ENCODE measurements at regions not wholly inside any gene's neighbourhood (a gene's known extent, or its start where the extent isn't known, plus 50 kb on each side); places are given as distances from the start of the nearest gene placed in this dataset.

DNA sequence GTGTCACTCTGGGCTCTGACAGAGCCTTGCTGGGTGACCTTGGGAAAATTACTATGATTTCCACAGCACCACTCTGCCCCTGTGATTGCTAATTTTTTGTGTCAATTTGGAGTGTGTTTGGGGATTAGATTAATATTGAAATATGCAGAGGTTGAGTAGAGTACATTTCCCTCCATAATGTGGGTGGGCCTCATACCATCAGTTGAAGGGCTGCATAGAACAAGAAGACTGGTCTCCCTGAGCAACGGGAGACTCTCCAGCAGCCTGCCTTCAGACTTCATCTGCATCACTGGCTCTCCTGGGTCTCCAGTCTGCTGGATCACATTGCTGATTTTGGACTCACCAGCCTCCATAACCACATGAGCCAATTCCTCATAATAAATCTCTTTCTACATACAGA, 313.7 kb downstream of the TNS1 start:
- no peak overlapping the region for H3K4me2 ChIP-seq (ENCODE audit: insufficient read depth, low read length, poor library complexity, severe bottlenecking)
- H3K27me3 ChIP-seq (ENCODE audit: control insufficient read depth in 3 of 3, insufficient read depth in 3 of 3, low read depth in 1 of 3, low read length in 3 of 3) = peaks cover 0 to 2% (median 0%) of the 10 kb centered on the region in 3 experiments
- H2BK120ac ChIP-seq (ENCODE audit: low read depth, low read length) = no peak overlapping the region
- no peak overlapping the region for H3K4ac ChIP-seq (ENCODE audit: low read length)
- peaks cover 0 to 4% of the 10 kb centered on the region in 2 donors for H3K4me1 ChIP-seq (ENCODE audit: control insufficient read depth in 2 of 2, insufficient read depth in 1 of 2, low read depth in 1 of 2, low read length in 2 of 2)
- H4K8ac ChIP-seq (ENCODE audit: low read depth, low read length) = no peak overlapping the region
- H3K23ac ChIP-seq (ENCODE audit: low read depth, low read length, poor library complexity) = no peak overlapping the region
- no peak overlapping the region for H3K4me3 ChIP-seq (ENCODE audit: low read length in 2 of 2)
- no peak overlapping the region for H2BK5ac ChIP-seq (ENCODE audit: low read length)
- no peak overlapping the region for H3K27ac ChIP-seq (replicated peaks; ENCODE audit: low read length)
- WGBS, 2 donors (ENCODE audit: extremely low coverage in 2 of 2, insufficient read length in 2 of 2, insufficient replicate concordance in 1 of 2) = no CpG with 5 or more reads among the region's 1 CpG
- H4K91ac ChIP-seq (ENCODE audit: low read depth, low read length, poor library complexity) = no peak overlapping the region
- H2AFZ ChIP-seq (ENCODE audit: low read length) = no peak overlapping the region
- no peak overlapping the region for H2BK15ac ChIP-seq (ENCODE audit: low read length)
- no peaks in the 10 kb centered on the region for H3K79me1 ChIP-seq (ENCODE audit: low read depth, low read length)
- DNase-seq (ENCODE audit: low spot score) = no peak
- no peaks in the 10 kb centered on the region for H3K9me3 ChIP-seq (replicated peaks in 1 of 2; ENCODE audit: control insufficient read depth in 2 of 2, insufficient read depth in 1 of 2, low read depth in 1 of 2, low read length in 2 of 2)
- H2BK12ac ChIP-seq (ENCODE audit: low read length) = no peak overlapping the region
- peaks cover 0 to 2% of the 10 kb centered on the region in 2 donors for H3K36me3 ChIP-seq (replicated peaks in 1 of 2; ENCODE audit: control insufficient read depth in 2 of 2, insufficient read depth in 2 of 2, low read length in 2 of 2)
- no peak overlapping the region for H3K14ac ChIP-seq (ENCODE audit: low read length)
- no peak overlapping the region for H3K18ac ChIP-seq (ENCODE audit: low read length)
- no peak overlapping the region for H2AK5ac ChIP-seq (ENCODE audit: low read depth, low read length)
- H3K9ac ChIP-seq (ENCODE audit: low read depth, low read length, poor library complexity) = no peak overlapping the region

DNA sequence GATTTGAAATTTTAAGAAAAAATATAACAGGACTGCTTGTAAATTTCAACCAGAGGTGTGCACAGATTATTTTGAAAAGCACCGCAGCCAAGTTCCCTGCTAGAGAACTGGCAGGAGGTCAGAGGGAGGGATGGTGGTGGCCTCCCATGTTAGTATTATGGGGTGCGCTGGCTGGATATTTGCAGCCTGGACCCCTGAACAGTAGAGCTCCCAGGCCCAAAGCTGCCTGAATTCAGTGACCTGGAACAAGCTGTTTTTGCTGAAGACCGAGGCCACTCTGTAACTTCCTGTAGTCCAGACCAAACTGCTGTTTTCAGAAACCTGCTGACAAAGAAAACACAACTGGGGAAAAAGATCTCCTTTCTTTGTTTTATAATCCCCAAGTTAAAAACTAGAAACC, 314.3 kb downstream of the TNS1 start:
- H3K4me3 ChIP-seq (ENCODE audit: low read length in 2 of 2) = no peak overlapping the region
- WGBS, 2 donors (ENCODE audit: extremely low coverage in 2 of 2, insufficient read length in 2 of 2, insufficient replicate concordance in 1 of 2) = no CpG with 5 or more reads among the region's 3 CpGs
- H2BK120ac ChIP-seq (ENCODE audit: low read depth, low read length) = no peak overlapping the region
- H4K8ac ChIP-seq (ENCODE audit: low read depth, low read length) = no peak overlapping the region
- no peak overlapping the region for H3K27ac ChIP-seq (replicated peaks; ENCODE audit: low read length)
- no peak for DNase-seq (ENCODE audit: low spot score)
- no peak overlapping the region for H2BK12ac ChIP-seq (ENCODE audit: low read length)
- peaks cover 0 to 4% of the 10 kb centered on the region in 2 donors for H3K4me1 ChIP-seq (ENCODE audit: control insufficient read depth in 2 of 2, insufficient read depth in 1 of 2, low read depth in 1 of 2, low read length in 2 of 2)
- H3K27me3 ChIP-seq (ENCODE audit: control insufficient read depth in 3 of 3, insufficient read depth in 3 of 3, low read depth in 1 of 3, low read length in 3 of 3) = peaks cover 0 to 5% (median 0%) of the 10 kb centered on the region in 3 experiments
- no peak overlapping the region for H3K4me2 ChIP-seq (ENCODE audit: insufficient read depth, low read length, poor library complexity, severe bottlenecking)
- H3K9me3 ChIP-seq (replicated peaks in 1 of 2; ENCODE audit: control insufficient read depth in 2 of 2, insufficient read depth in 1 of 2, low read depth in 1 of 2, low read length in 2 of 2) = no peaks in the 10 kb centered on the region
- no peak overlapping the region for H3K18ac ChIP-seq (ENCODE audit: low read length)
- no peak overlapping the region for H3K9ac ChIP-seq (ENCODE audit: low read depth, low read length, poor library complexity)
- H4K91ac ChIP-seq (ENCODE audit: low read depth, low read length, poor library complexity) = no peak overlapping the region
- no peak overlapping the region for H2BK15ac ChIP-seq (ENCODE audit: low read length)
- peaks cover 0 to 2% of the 10 kb centered on the region in 2 donors for H3K36me3 ChIP-seq (replicated peaks in 1 of 2; ENCODE audit: control insufficient read depth in 2 of 2, insufficient read depth in 2 of 2, low read length in 2 of 2)
- no peak overlapping the region for H3K4ac ChIP-seq (ENCODE audit: low read length)
- H2AK5ac ChIP-seq (ENCODE audit: low read depth, low read length) = no peak overlapping the region
- no peak overlapping the region for H3K14ac ChIP-seq (ENCODE audit: low read length)
- H2AFZ ChIP-seq (ENCODE audit: low read length) = no peak overlapping the region
- H3K79me1 ChIP-seq (ENCODE audit: low read depth, low read length) = no peaks in the 10 kb centered on the region
- no peak overlapping the region for H3K23ac ChIP-seq (ENCODE audit: low read depth, low read length, poor library complexity)
- no peak overlapping the region for H2BK5ac ChIP-seq (ENCODE audit: low read length)

DNA sequence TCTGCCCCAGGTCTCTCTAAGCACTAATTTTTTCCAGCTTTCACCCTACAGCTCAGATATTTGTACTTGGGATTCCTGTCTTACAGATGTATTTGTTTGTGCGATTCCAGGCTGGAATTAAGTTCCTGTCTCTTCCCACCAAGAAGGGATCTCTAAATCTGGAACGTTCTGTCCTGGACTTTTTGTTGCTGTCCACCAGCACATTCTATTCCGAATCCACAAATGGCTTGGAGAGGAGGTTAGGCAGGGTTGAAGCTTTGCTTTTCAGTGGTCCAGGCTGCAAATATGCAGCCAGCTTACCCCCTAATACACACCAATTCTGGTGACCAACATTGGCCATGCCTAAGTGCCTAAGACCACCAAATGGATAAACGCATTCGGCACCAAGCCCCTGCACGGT, 315.0 kb downstream of the TNS1 start:
- no peak overlapping the region for H2AFZ ChIP-seq (ENCODE audit: low read length)
- H2BK120ac ChIP-seq (ENCODE audit: low read depth, low read length) = no peak overlapping the region
- no peak for DNase-seq (ENCODE audit: low spot score)
- H3K4me3 ChIP-seq (ENCODE audit: low read length in 2 of 2) = no peak overlapping the region
- H3K4me2 ChIP-seq (ENCODE audit: insufficient read depth, low read length, poor library complexity, severe bottlenecking) = no peak overlapping the region
- H2BK12ac ChIP-seq (ENCODE audit: low read length) = no peak overlapping the region
- no peak overlapping the region for H4K91ac ChIP-seq (ENCODE audit: low read depth, low read length, poor library complexity)
- WGBS, 2 donors (ENCODE audit: extremely low coverage in 2 of 2, insufficient read length in 2 of 2, insufficient replicate concordance in 1 of 2) = no CpG with 5 or more reads among the region's 6 CpGs
- no peak overlapping the region for H3K9ac ChIP-seq (ENCODE audit: low read depth, low read length, poor library complexity)
- no peak overlapping the region for H3K14ac ChIP-seq (ENCODE audit: low read length)
- no peak overlapping the region for H4K8ac ChIP-seq (ENCODE audit: low read depth, low read length)
- H3K36me3 ChIP-seq (replicated peaks in 1 of 2; ENCODE audit: control insufficient read depth in 2 of 2, insufficient read depth in 2 of 2, low read length in 2 of 2) = peaks cover 0 to 2% of the 10 kb centered on the region in 2 donors
- H3K4ac ChIP-seq (ENCODE audit: low read length) = no peak overlapping the region
- no peak overlapping the region for H3K18ac ChIP-seq (ENCODE audit: low read length)
- no peaks in the 10 kb centered on the region for H3K79me1 ChIP-seq (ENCODE audit: low read depth, low read length)
- H3K9me3 ChIP-seq (replicated peaks in 1 of 2; ENCODE audit: control insufficient read depth in 2 of 2, insufficient read depth in 1 of 2, low read depth in 1 of 2, low read length in 2 of 2) = no peaks in the 10 kb centered on the region
- peaks cover 0 to 4% of the 10 kb centered on the region in 2 donors for H3K4me1 ChIP-seq (ENCODE audit: control insufficient read depth in 2 of 2, insufficient read depth in 1 of 2, low read depth in 1 of 2, low read length in 2 of 2)
- peaks cover 0 to 5% (median 0%) of the 10 kb centered on the region in 3 experiments for H3K27me3 ChIP-seq (ENCODE audit: control insufficient read depth in 3 of 3, insufficient read depth in 3 of 3, low read depth in 1 of 3, low read length in 3 of 3)
- no peak overlapping the region for H2BK5ac ChIP-seq (ENCODE audit: low read length)
- no peak overlapping the region for H2AK5ac ChIP-seq (ENCODE audit: low read depth, low read length)
- no peak overlapping the region for H3K23ac ChIP-seq (ENCODE audit: low read depth, low read length, poor library complexity)
- H2BK15ac ChIP-seq (ENCODE audit: low read length) = no peak overlapping the region
- no peak overlapping the region for H3K27ac ChIP-seq (replicated peaks; ENCODE audit: low read length)

DNA sequence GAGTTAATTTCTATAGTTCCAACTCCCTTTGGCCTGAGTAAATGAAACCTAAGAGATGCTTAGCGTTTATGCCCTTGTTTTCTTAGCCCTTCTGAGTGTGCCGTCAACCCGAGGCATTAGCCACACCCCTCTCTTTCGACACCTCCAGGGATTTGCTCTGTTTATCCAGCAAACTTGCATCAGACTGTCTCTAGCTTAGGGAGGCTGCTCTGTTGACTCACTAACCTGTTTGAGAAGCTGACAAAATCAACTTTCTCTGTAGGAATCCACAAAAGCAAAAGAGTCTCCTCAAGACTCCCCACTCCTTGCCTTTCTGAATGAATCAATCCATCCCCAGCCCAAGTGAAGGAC, 317.6 kb downstream of the TNS1 start:
- no peak overlapping the region for H3K14ac ChIP-seq (ENCODE audit: low read length)
- no peak overlapping the region for H2AFZ ChIP-seq (ENCODE audit: low read length)
- no peak overlapping the region for H3K23ac ChIP-seq (ENCODE audit: low read depth, low read length, poor library complexity)
- H3K27me3 ChIP-seq (ENCODE audit: control insufficient read depth in 3 of 3, insufficient read depth in 3 of 3, low read depth in 1 of 3, low read length in 3 of 3) = peaks cover 0 to 5% (median 0%) of the 10 kb centered on the region in 3 experiments
- no peak overlapping the region for H2BK12ac ChIP-seq (ENCODE audit: low read length)
- H2BK5ac ChIP-seq (ENCODE audit: low read length) = no peak overlapping the region
- no peak overlapping the region for H3K4me3 ChIP-seq (ENCODE audit: low read length in 2 of 2)
- H3K4me2 ChIP-seq (ENCODE audit: insufficient read depth, low read length, poor library complexity, severe bottlenecking) = no peak overlapping the region
- H3K18ac ChIP-seq (ENCODE audit: low read length) = no peak overlapping the region
- DNase-seq (ENCODE audit: low spot score) = no peak
- H3K79me1 ChIP-seq (ENCODE audit: low read depth, low read length) = no peaks in the 10 kb centered on the region
- H2BK15ac ChIP-seq (ENCODE audit: low read length) = no peak overlapping the region
- no peak overlapping the region for H4K91ac ChIP-seq (ENCODE audit: low read depth, low read length, poor library complexity)
- no peak overlapping the region for H2BK120ac ChIP-seq (ENCODE audit: low read depth, low read length)
- no peak overlapping the region for H3K27ac ChIP-seq (replicated peaks; ENCODE audit: low read length)
- no peak overlapping the region for H3K9ac ChIP-seq (ENCODE audit: low read depth, low read length, poor library complexity)
- H3K36me3 ChIP-seq (replicated peaks in 1 of 2; ENCODE audit: control insufficient read depth in 2 of 2, insufficient read depth in 2 of 2, low read length in 2 of 2) = no peaks in the 10 kb centered on the region
- H2AK5ac ChIP-seq (ENCODE audit: low read depth, low read length) = no peak overlapping the region
- H3K4ac ChIP-seq (ENCODE audit: low read length) = no peak overlapping the region
- WGBS, 2 donors (ENCODE audit: extremely low coverage in 2 of 2, insufficient read length in 2 of 2, insufficient replicate concordance in 1 of 2) = no CpG with 5 or more reads among the region's 4 CpGs
- H4K8ac ChIP-seq (ENCODE audit: low read depth, low read length) = no peak overlapping the region
- no peaks in the 10 kb centered on the region for H3K4me1 ChIP-seq (ENCODE audit: control insufficient read depth in 2 of 2, insufficient read depth in 1 of 2, low read depth in 1 of 2, low read length in 2 of 2)
- no peaks in the 10 kb centered on the region for H3K9me3 ChIP-seq (replicated peaks in 1 of 2; ENCODE audit: control insufficient read depth in 2 of 2, insufficient read depth in 1 of 2, low read depth in 1 of 2, low read length in 2 of 2)

Measured in neuronal stem cell (in vitro differentiated cells).